Hepatocyte (in vitro differentiated cells): ENCODE measurements at regions not wholly inside any gene's neighbourhood (a gene's known extent, or its start where the extent isn't known, plus 50 kb on each side); places are given as distances from the start of the nearest gene placed in this dataset.

ENCODE experiments used
- DNase-seq: peaks from one replicate; pipeline ENCODE4 v3.0.0-alpha.2; 2016; ENCODE audit warnings: low spot score
- H2AFZ ChIP-seq: fragments of 200-600 bp; sonication (generic); 2 replicates; pipeline ENCODE4 v1.6.0; 2016; ENCODE audit warnings: antibody characterized with exemption, mild to moderate bottlenecking
- H3K27ac ChIP-seq: fragments of 200-600 bp; sonication (generic); 2 replicates; pipeline ENCODE4 v1.5.1; 2016; ENCODE audit warnings: mild to moderate bottlenecking
- H3K27me3 ChIP-seq: fragments of 200-600 bp; sonication (generic); 2 replicates; pipeline ENCODE4 v1.6.1; 2016
- H3K36me3 ChIP-seq: fragments of 200-600 bp; sonication (generic); replicated peaks from 2 replicates; pipeline ENCODE4 v1.5.1; 2016; ENCODE audit warnings: low read depth; ENCODE audit not compliant: insufficient read depth
- H3K4me1 ChIP-seq: fragments of 200-600 bp; sonication (generic); 2 replicates; pipeline ENCODE4 v1.5.1; 2016; ENCODE audit warnings: mild to moderate bottlenecking, moderate library complexity; ENCODE audit not compliant: insufficient read depth
- H3K4me2 ChIP-seq: fragments of 200-600 bp; sonication (generic); 2 replicates; pipeline ENCODE4 v1.6.0; 2016
- H3K4me3 ChIP-seq: fragments of 200-600 bp; sonication (generic); 2 replicates; pipeline ENCODE4 v1.5.1; 2016; ENCODE audit warnings: mild to moderate bottlenecking
- H3K79me2 ChIP-seq: fragments of 200-600 bp; sonication (generic); 2 replicates; pipeline ENCODE4 v1.6.0; 2017; ENCODE audit warnings: mild to moderate bottlenecking
- H3K9me2 ChIP-seq: fragments of 200-600 bp; sonication (generic); replicated peaks from 2 replicates; pipeline ENCODE4 v1.6.0; 2017; ENCODE audit warnings: mild to moderate bottlenecking; ENCODE audit not compliant: insufficient read depth
- H3K9me3 ChIP-seq: fragments of 200-600 bp; sonication (generic); 2 replicates; pipeline ENCODE4 v1.5.1; 2016; ENCODE audit warnings: low read depth, mild to moderate bottlenecking
- H4K20me1 ChIP-seq: fragments of 200-600 bp; sonication (generic); 2 replicates; pipeline ENCODE4 v1.6.0; 2016; ENCODE audit warnings: mild to moderate bottlenecking; ENCODE audit not compliant: insufficient read depth, poor library complexity, severe bottlenecking
- CTCF ChIP-seq: fragments of 200-600 bp; sonication (generic); IDR thresholded peaks from 2 replicates; pipeline ENCODE4 v1.5.1; 2016; ENCODE audit warnings: antibody characterized with exemption, mild to moderate bottlenecking; ENCODE audit not compliant: poor library complexity
- EZH2 ChIP-seq: fragments of 200-600 bp; sonication (generic); IDR thresholded peaks from 2 replicates; pipeline ENCODE4 v1.6.1; 2016; ENCODE audit warnings: antibody characterized with exemption, mild to moderate bottlenecking, borderline replicate concordance
- EZH2phosphoT487 ChIP-seq: fragments of 200-600 bp; sonication (generic); IDR thresholded peaks from one replicate; pipeline ENCODE4 v1.6.1; 2018; ENCODE audit warnings: antibody characterized with exemption, mild to moderate bottlenecking, low read depth, moderate library complexity; ENCODE audit not compliant: unreplicated experiment, severe bottlenecking
- WGBS: methylation state at CpG from one replicate; pipeline ENCODE4 v1.1.6; 2016; ENCODE audit warnings: low lambda C conversion rate; ENCODE audit errors: missing lambda C conversion rate; 5-methylcytosine and 5-hydroxymethylcytosine counted together

GRCh38 chr6:167454003-167454402 lies 129.1 kb downstream of the TTLL2 start:
- Histone ChIP-seq H3K27me3 (no peaks in the 10 kb centered on the region), H3K4me3 (no peak overlapping the region), H3K4me2 (no peak overlapping the region), H3K27ac (no peak overlapping the region), H3K4me1 (no peaks in the 10 kb centered on the region), H3K9me2 (no peaks in the 10 kb centered on the region), H3K36me3 (no peaks in the 10 kb centered on the region), H3K9me3 (no peaks in the 10 kb centered on the region), H4K20me1 (no peaks in the 10 kb centered on the region), H2AFZ (no peak overlapping the region), H3K79me2 (no peaks in the 10 kb centered on the region)
- no peak for DNase-seq
- no peak for TF ChIP-seq EZH2
- TF ChIP-seq CTCF: no peak

GRCh38 chr6:167455371-167455770 lies 130.5 kb downstream of the TTLL2 start:
- DNase-seq: no peak
- Histone ChIP-seq H3K9me3 (no peaks in the 10 kb centered on the region), H3K4me1 (no peaks in the 10 kb centered on the region), H3K36me3 (no peaks in the 10 kb centered on the region), H3K27ac (no peak overlapping the region), H3K27me3 (no peaks in the 10 kb centered on the region), H4K20me1 (no peaks in the 10 kb centered on the region), H3K4me3 (no peak overlapping the region), H3K9me2 (no peaks in the 10 kb centered on the region), H2AFZ (no peak overlapping the region), H3K79me2 (no peaks in the 10 kb centered on the region), H3K4me2 (no peak overlapping the region)
- TF ChIP-seq CTCF: no peak
- TF ChIP-seq EZH2phosphoT487: no peak
- TF ChIP-seq EZH2: no peak
- 79% methylated on average over 4 of the region's 4 CpGs for WGBS

GRCh38 chr6:167462514-167463312 lies 137.8 kb downstream of the TTLL2 start:
- no peak overlapping the region for H2AFZ ChIP-seq
- no peaks in the 10 kb centered on the region for H3K9me3 ChIP-seq
- no peak for DNase-seq
- no peaks in the 10 kb centered on the region for H3K36me3 ChIP-seq
- WGBS: 91% methylated on average over 12 of the region's 12 CpGs
- no peak overlapping the region for H3K4me2 ChIP-seq
- H3K9me2 ChIP-seq: no peaks in the 10 kb centered on the region
- H3K27ac ChIP-seq: no peak overlapping the region
- H3K27me3 ChIP-seq: no peaks in the 10 kb centered on the region
- no peak for TF ChIP-seq EZH2phosphoT487
- TF ChIP-seq CTCF: no peak
- no peak for TF ChIP-seq EZH2
- no peaks in the 10 kb centered on the region for H4K20me1 ChIP-seq
- H3K4me3 ChIP-seq: no peak overlapping the region
- H3K4me1 ChIP-seq: no peaks in the 10 kb centered on the region
- no peaks in the 10 kb centered on the region for H3K79me2 ChIP-seq

DNA sequence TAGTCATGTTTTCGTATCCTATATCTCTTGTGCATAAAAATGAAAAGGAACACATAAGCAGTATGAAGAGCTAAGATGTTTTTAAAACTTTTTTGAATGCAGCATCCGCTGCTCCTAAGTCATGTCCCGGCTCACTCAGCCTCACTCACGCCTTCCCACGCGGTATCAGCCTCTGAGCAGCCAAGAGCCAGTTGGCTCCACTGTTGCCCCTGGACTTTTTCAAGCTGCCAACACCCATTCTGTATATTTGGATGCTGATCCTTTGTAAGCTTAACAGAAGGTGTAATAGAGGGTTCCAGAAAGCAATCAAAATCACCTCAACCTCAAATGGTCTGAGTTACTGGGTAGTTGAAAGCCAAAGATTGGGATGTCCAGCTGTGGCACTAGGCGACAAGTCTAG lies 139.3 kb downstream of the TTLL2 start:
- Histone ChIP-seq H3K4me1 (no peaks in the 10 kb centered on the region), H3K27me3 (no peaks in the 10 kb centered on the region), H3K9me2 (no peaks in the 10 kb centered on the region), H3K79me2 (no peaks in the 10 kb centered on the region), H3K4me2 (no peak overlapping the region), H4K20me1 (no peaks in the 10 kb centered on the region), H3K4me3 (no peak overlapping the region), H3K27ac (no peak overlapping the region), H2AFZ (no peak overlapping the region), H3K36me3 (no peaks in the 10 kb centered on the region), H3K9me3 (no peaks in the 10 kb centered on the region)
- DNase-seq: no peak
- WGBS: 83% methylated on average over 7 of the region's 7 CpGs
- TF ChIP-seq EZH2: no peak
